ENCODE measurements at regions not wholly inside any gene's neighbourhood (a gene's known extent, or its start where the extent isn't known, plus 50 kb on each side); places are given as distances from the start of the nearest gene placed in this dataset.

DNA sequence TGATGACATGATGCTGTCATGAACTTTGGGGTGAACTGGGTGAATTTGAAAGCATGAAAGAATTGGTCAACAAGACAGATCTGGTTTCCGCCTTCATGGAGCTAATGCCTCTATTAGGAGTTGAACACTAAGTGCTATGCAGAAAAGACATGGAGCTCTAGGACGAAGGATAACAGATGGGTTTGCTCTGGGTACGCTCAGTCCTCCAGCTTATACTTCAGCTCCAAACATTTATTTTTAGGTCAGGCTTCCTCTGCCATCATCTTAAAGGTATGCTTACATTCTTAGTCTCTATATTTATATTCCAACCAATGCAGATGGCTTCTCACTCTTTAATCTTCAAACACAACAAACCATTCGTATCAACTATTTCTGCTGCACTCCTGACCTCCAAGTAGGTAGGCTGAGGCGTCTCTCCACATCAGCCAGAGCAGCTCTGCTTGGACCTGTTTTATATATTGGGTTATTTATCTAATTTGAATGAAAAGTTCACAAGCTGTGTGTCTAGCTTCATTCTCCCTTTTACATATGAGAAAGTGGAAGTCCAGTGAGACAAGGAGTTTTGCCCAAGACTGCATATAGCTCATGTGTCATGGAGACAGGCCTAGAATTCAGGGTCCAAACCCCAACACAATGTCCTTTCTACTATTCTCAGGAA lies 226.3 kb downstream of the SPTSSA start:
- H3K4me3 ChIP-seq (ENCODE audit: insufficient read length, low read depth), result no peak overlapping the region
- H3K4me1 ChIP-seq (ENCODE audit: insufficient read depth, insufficient read length), result no peaks in the 10 kb centered on the region
- no peaks in the 10 kb centered on the region for H3K27me3 ChIP-seq (ENCODE audit: insufficient read depth, insufficient read length)
- no peak for DNase-seq (ENCODE audit: low read depth, low spot score)
- H3K9ac ChIP-seq (ENCODE audit: insufficient read length, low read depth), result no peak overlapping the region
- no peaks in the 10 kb centered on the region for H3K36me3 ChIP-seq (ENCODE audit: insufficient read depth, insufficient read length, low read length)
- H3K9me3 ChIP-seq (ENCODE audit: insufficient read depth, low read length), result no peaks in the 10 kb centered on the region
- TF ChIP-seq SUZ12 (IDR thresholded peaks at IDR 0.05; ENCODE audit: extremely low read depth, insufficient read depth, insufficient read length) (no peak), ZNF274 (IDR thresholded peaks at IDR 0.05; ENCODE audit: low read depth, low read length) (no peak), YY1 (IDR thresholded peaks at IDR 0.05; ENCODE audit: insufficient read depth, insufficient read length) (no peak)

DNA sequence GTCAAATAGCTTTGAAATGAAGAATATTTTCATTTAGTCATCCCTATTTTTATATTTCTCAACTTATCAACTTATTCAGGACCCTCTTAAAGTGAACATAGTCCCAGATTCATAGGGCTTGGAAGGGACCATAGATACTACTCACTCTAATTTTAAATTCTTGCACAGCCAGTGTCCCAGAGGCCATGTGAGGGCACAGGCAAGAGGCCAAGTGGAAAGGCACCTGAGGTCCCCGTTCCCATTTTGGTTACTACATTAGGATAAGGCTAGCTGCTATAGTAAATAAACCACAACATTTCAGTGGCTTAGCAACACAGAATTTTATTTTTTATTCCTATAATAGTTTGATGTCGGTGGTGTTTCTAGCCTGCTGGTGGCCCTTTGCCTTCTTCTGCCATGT lies 227.8 kb downstream of the SPTSSA start:
- Histone ChIP-seq H3K4me3 (ENCODE audit: insufficient read length, low read depth) (no peak overlapping the region), H3K9me3 (ENCODE audit: insufficient read depth, low read length) (no peaks in the 10 kb centered on the region), H3K4me1 (ENCODE audit: insufficient read depth, insufficient read length) (no peaks in the 10 kb centered on the region), H3K27me3 (ENCODE audit: insufficient read depth, insufficient read length) (no peaks in the 10 kb centered on the region), H3K9ac (ENCODE audit: insufficient read length, low read depth) (no peak overlapping the region), H3K36me3 (ENCODE audit: insufficient read depth, insufficient read length, low read length) (no peaks in the 10 kb centered on the region)
- TF ChIP-seq SUZ12 (IDR thresholded peaks at IDR 0.05; ENCODE audit: extremely low read depth, insufficient read depth, insufficient read length), result no peak
- no peak for TF ChIP-seq YY1 (IDR thresholded peaks at IDR 0.05; ENCODE audit: insufficient read depth, insufficient read length)
- TF ChIP-seq ZNF274 (IDR thresholded peaks at IDR 0.05; ENCODE audit: low read depth, low read length), result no peak
- no peak for DNase-seq (ENCODE audit: low read depth, low spot score)

DNA sequence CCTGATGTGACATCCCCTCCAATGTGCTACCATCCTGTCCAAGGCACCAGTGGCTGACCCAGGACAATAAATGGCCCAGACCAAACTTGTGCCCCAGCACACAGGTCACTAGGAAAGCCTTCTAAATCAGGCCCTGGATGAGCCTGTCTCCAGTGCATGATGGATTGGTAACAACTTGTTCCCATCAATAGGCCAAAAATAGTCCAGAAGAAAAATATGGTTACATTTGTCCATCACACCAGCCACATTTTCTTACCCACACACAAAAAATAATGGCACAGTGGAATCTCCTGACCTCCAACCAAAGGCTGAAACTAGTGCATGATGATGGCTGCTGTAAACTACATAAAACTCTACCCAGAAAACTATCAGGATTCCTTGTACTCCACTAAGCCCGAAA lies 228.4 kb downstream of the SPTSSA start:
- TF ChIP-seq SUZ12 (IDR thresholded peaks at IDR 0.05; ENCODE audit: extremely low read depth, insufficient read depth, insufficient read length), result no peak
- TF ChIP-seq ZNF274 (IDR thresholded peaks at IDR 0.05; ENCODE audit: low read depth, low read length), result no peak
- no peak for TF ChIP-seq YY1 (IDR thresholded peaks at IDR 0.05; ENCODE audit: insufficient read depth, insufficient read length)
- DNase-seq (ENCODE audit: low read depth, low spot score), result no peak
- Histone ChIP-seq H3K4me3 (ENCODE audit: insufficient read length, low read depth) (no peak overlapping the region), H3K36me3 (ENCODE audit: insufficient read depth, insufficient read length, low read length) (no peaks in the 10 kb centered on the region), H3K9me3 (ENCODE audit: insufficient read depth, low read length) (no peaks in the 10 kb centered on the region), H3K4me1 (ENCODE audit: insufficient read depth, insufficient read length) (no peaks in the 10 kb centered on the region), H3K9ac (ENCODE audit: insufficient read length, low read depth) (no peak overlapping the region), H3K27me3 (ENCODE audit: insufficient read depth, insufficient read length) (no peaks in the 10 kb centered on the region)

DNA sequence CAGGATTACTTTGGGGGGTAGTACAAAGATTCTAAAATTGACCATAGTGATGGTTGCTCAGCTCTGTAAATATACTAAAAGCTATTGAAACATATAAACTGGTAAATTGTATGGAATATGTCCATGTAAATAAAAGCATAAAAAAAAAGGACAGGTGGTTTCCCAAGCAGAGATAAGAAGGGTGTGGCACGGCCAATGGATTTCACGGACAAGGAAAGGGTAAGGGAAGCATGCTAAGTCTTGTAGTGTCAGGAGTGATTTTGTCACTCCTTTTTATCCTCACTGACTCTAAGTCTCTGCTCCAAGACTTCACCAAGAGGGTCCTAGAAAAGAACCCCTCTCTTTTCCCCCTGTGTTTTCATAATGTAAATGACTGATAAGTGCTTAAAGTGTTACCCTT lies 229.2 kb downstream of the SPTSSA start:
- H3K4me3 ChIP-seq (ENCODE audit: insufficient read length, low read depth), result no peak overlapping the region
- H3K9me3 ChIP-seq (ENCODE audit: insufficient read depth, low read length), result no peaks in the 10 kb centered on the region
- H3K9ac ChIP-seq (ENCODE audit: insufficient read length, low read depth), result no peak overlapping the region
- no peaks in the 10 kb centered on the region for H3K36me3 ChIP-seq (ENCODE audit: insufficient read depth, insufficient read length, low read length)
- DNase-seq (ENCODE audit: low read depth, low spot score), result no peak
- TF ChIP-seq ZNF274 (IDR thresholded peaks at IDR 0.05; ENCODE audit: low read depth, low read length) (no peak), YY1 (IDR thresholded peaks at IDR 0.05; ENCODE audit: insufficient read depth, insufficient read length) (no peak), SUZ12 (IDR thresholded peaks at IDR 0.05; ENCODE audit: extremely low read depth, insufficient read depth, insufficient read length) (no peak)
- peaks cover 1% of the 10 kb centered on the region for H3K27me3 ChIP-seq (ENCODE audit: insufficient read depth, insufficient read length)
- H3K4me1 ChIP-seq (ENCODE audit: insufficient read depth, insufficient read length), result no peaks in the 10 kb centered on the region

DNA sequence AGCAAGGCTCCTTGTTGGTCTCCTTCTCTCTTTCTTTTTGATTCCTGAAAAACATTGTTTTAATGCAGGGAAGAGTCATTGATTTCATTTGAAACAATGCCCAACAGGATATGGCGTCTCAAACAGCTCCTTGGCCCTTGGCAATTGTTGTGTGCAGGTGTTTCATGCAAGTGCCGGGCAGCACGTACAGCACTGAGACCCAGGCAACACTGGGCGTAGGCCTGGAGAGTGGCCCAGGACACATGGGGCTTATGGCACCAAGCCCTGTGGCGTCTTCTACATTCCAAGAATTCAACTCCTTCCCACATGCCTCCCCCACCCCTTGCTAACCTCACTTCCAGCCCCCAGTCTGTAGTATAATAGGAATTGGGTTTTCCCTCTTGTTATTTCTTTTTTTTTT lies 230.4 kb downstream of the SPTSSA start:
- Histone ChIP-seq H3K36me3 (ENCODE audit: insufficient read depth, insufficient read length, low read length) (no peaks in the 10 kb centered on the region), H3K9ac (ENCODE audit: insufficient read length, low read depth) (no peak overlapping the region), H3K9me3 (ENCODE audit: insufficient read depth, low read length) (no peaks in the 10 kb centered on the region), H3K4me1 (ENCODE audit: insufficient read depth, insufficient read length) (no peaks in the 10 kb centered on the region), H3K27me3 (ENCODE audit: insufficient read depth, insufficient read length) (peaks cover 9% of the 10 kb centered on the region), H3K4me3 (ENCODE audit: insufficient read length, low read depth) (no peak overlapping the region)
- no peak for DNase-seq (ENCODE audit: low read depth, low spot score)
- TF ChIP-seq SUZ12 (IDR thresholded peaks at IDR 0.05; ENCODE audit: extremely low read depth, insufficient read depth, insufficient read length) (no peak), ZNF274 (IDR thresholded peaks at IDR 0.05; ENCODE audit: low read depth, low read length) (no peak), YY1 (IDR thresholded peaks at IDR 0.05; ENCODE audit: insufficient read depth, insufficient read length) (no peak)

DNA sequence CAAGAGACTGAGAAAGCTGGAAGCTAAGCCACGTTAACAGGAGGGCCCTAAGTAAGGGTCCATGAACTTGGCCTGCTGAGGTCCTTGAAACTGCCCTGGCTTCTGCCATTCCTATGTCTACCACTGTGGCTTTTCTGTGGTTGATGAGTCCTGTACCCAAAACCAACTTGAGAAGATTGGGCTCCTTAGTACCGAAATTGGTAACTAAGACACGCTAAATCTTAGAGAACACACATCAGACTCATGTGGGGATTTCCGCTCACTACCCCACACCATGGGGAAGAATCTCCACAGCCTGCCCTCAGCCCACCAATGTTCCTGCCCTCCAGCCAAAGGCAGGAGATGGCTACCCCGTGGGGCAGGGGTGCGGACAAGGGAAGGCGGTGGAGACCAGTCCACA lies 232.9 kb downstream of the SPTSSA start:
- Histone ChIP-seq H3K9ac (ENCODE audit: insufficient read length, low read depth) (no peak overlapping the region), H3K36me3 (ENCODE audit: insufficient read depth, insufficient read length, low read length) (no peaks in the 10 kb centered on the region), H3K4me1 (ENCODE audit: insufficient read depth, insufficient read length) (no peaks in the 10 kb centered on the region), H3K4me3 (ENCODE audit: insufficient read length, low read depth) (no peak overlapping the region), H3K27me3 (ENCODE audit: insufficient read depth, insufficient read length) (peaks cover 9% of the 10 kb centered on the region), H3K9me3 (ENCODE audit: insufficient read depth, low read length) (no peaks in the 10 kb centered on the region)
- no peak for DNase-seq (ENCODE audit: low read depth, low spot score)
- TF ChIP-seq ZNF274 (IDR thresholded peaks at IDR 0.05; ENCODE audit: low read depth, low read length) (no peak), YY1 (IDR thresholded peaks at IDR 0.05; ENCODE audit: insufficient read depth, insufficient read length) (no peak), SUZ12 (IDR thresholded peaks at IDR 0.05; ENCODE audit: extremely low read depth, insufficient read depth, insufficient read length) (no peak)

DNA sequence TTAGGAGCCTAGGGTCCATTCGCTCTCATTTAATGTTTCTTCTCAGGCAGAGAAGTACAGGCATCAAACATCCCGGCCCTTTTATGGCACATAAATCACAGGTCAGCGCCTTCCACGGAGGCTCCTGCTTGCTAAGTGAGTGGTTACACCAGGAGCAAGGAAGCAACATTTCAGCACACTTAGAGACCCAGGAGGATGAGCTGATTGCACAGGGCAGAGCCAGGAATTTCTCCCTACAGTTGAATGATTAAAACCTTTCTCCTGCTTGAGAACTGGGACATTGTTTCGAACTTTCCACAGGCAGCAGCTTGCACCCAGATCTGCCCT lies 233.4 kb downstream of the SPTSSA start:
- DNase-seq (ENCODE audit: low read depth, low spot score), result no peak
- TF ChIP-seq YY1 (IDR thresholded peaks at IDR 0.05; ENCODE audit: insufficient read depth, insufficient read length), result no peak
- TF ChIP-seq SUZ12 (IDR thresholded peaks at IDR 0.05; ENCODE audit: extremely low read depth, insufficient read depth, insufficient read length), result no peak
- no peak for TF ChIP-seq ZNF274 (IDR thresholded peaks at IDR 0.05; ENCODE audit: low read depth, low read length)
- H3K9ac ChIP-seq (ENCODE audit: insufficient read length, low read depth), result no peak overlapping the region
- no peak overlapping the region for H3K4me3 ChIP-seq (ENCODE audit: insufficient read length, low read depth)
- no peaks in the 10 kb centered on the region for H3K4me1 ChIP-seq (ENCODE audit: insufficient read depth, insufficient read length)
- peaks cover 9% of the 10 kb centered on the region for H3K27me3 ChIP-seq (ENCODE audit: insufficient read depth, insufficient read length)
- no peaks in the 10 kb centered on the region for H3K9me3 ChIP-seq (ENCODE audit: insufficient read depth, low read length)
- no peaks in the 10 kb centered on the region for H3K36me3 ChIP-seq (ENCODE audit: insufficient read depth, insufficient read length, low read length)

All from NT2/D1 (cell line).